K562 (cell line): ENCODE measurements at regions not wholly inside any gene's neighbourhood (a gene's known extent, or its start where the extent isn't known, plus 50 kb on each side); places are given as distances from the start of the nearest gene placed in this dataset.

Experiments
- ATAC-seq: fragments of 200-7000 bp; cut with Tn5 transposase; 3 replicates; pipeline ENCODE4 v1.9.1; 2020; ENCODE audit warnings: moderate library complexity
- BruUV-seq: library from RNA; stranded (reverse); fragments of 400-500 nt; replicated peaks from 2 replicates; lab custom pipeline; 2021; lab: Mats Ljungman, UMichigan
- CTCF ChIA-PET: fragments of 300-600 bp; formaldehyde crosslinking; extraction: SDS; loops from one replicate; lab custom pipeline; 2021; ENCODE audit warnings: low intra/inter-chr PET ratio; lab: Yijun Ruan, JAX
- POLR2A ChIA-PET: fragments of 300-600, 350-650 bp; sonication (Branson Sonifier 250); formaldehyde crosslinking; extraction: SDS; loops from one replicate; lab custom pipeline; 2021; ENCODE audit warnings: antibody characterized with exemption, inconsistent platforms; lab: Yijun Ruan, JAX
- DNase-seq, 4 experiments: peaks; one replicate each; pipeline versions ENCODE4 v3.0.0 to v3.0.0-alpha.2; 2011 to 2018; ENCODE audit warnings: low spot score in 3 of 4, mixed read lengths in 3 of 4; ENCODE audit errors: extremely low read depth in 1 of 4
- FAIRE-seq: peaks from 2 replicates; lab custom pipeline; 2011; peaks lifted over from hg19 to GRCh38; lab: Jason Lieb, UNC
- H2AFZ ChIP-seq: 2 replicates; pipeline ENCODE4 v1.6.0; 2011; ENCODE audit warnings: low read depth, low read length, control low read depth, inconsistent platforms
- H3K27ac ChIP-seq: fragments of 200-600 bp; 3 replicates; pipeline ENCODE4 v1.8.0; 2011; ENCODE audit warnings: low read depth, mild to moderate bottlenecking, control low read depth, inconsistent platforms, low read length, moderate library complexity, mixed read lengths; ENCODE audit errors: extremely low read depth
- H3K27me3 ChIP-seq, 2 experiments: fragments of 300-600 bp in 1 of 2; 2 replicates in 1 of 2; 3 replicates in 1 of 2; pipeline versions ENCODE4 v1.6.0 to v1.8.0; 2011; ENCODE audit warnings: inconsistent platforms in 2 of 2, low read length in 2 of 2, mild to moderate bottlenecking in 1 of 2, mixed read lengths in 1 of 2, moderate library complexity in 1 of 2; ENCODE audit not compliant: control insufficient read depth in 2 of 2, insufficient read depth in 2 of 2
- H3K36me3 ChIP-seq: fragments of 300-600 bp; 3 replicates; pipeline ENCODE4 v1.8.0; 2011; ENCODE audit warnings: mild to moderate bottlenecking, low read length, inconsistent platforms; ENCODE audit not compliant: control insufficient read depth, insufficient read depth
- H3K4me1 ChIP-seq, 2 experiments: fragments of 200-600 bp in 1 of 2; replicated peaks in 1 of 2; 2 replicates in 1 of 2; 3 replicates in 1 of 2; pipeline versions ENCODE4 v1.5.1 to v1.8.0; 2011; ENCODE audit warnings: inconsistent platforms in 2 of 2, low read length in 2 of 2, mild to moderate bottlenecking in 1 of 2, mixed read lengths in 1 of 2, moderate library complexity in 1 of 2; ENCODE audit not compliant: control insufficient read depth in 2 of 2, insufficient read depth in 2 of 2
- H3K4me2 ChIP-seq: 2 replicates; pipeline ENCODE4 v1.6.1; 2011; ENCODE audit warnings: low read length, control low read depth, inconsistent platforms, mixed read lengths; ENCODE audit not compliant: insufficient read depth
- H3K4me3 ChIP-seq: fragments of 200-600 bp; sonication (generic), shearing (Covaris generic); 2 replicates; pipeline ENCODE4 v1.5.1; 2016; ENCODE audit warnings: control low read depth, inconsistent platforms
- H3K79me2 ChIP-seq: fragments of 200-600 bp; 3 replicates; pipeline ENCODE4 v1.8.0; 2011; ENCODE audit warnings: low read length, inconsistent platforms; ENCODE audit not compliant: control insufficient read depth, insufficient read depth
- H3K9ac ChIP-seq, 2 experiments: 2 replicates each; pipeline versions ENCODE4 v1.6.0 to v1.6.1; 2011; ENCODE audit warnings: low read depth in 2 of 2, low read length in 2 of 2, control low read depth in 1 of 2, inconsistent platforms in 1 of 2, mild to moderate bottlenecking in 1 of 2, mixed read lengths in 1 of 2; ENCODE audit not compliant: insufficient read depth in 1 of 2
- H3K9me1 ChIP-seq: one replicate; pipeline ENCODE4 v1.6.0; 2011; ENCODE audit warnings: inconsistent platforms, mild to moderate bottlenecking, low read length, moderate library complexity; ENCODE audit not compliant: control insufficient read depth, insufficient read depth
- H3K9me3 ChIP-seq: replicated peaks from 2 replicates; pipeline ENCODE4 v1.5.1; 2011; ENCODE audit warnings: low read depth, low read length, inconsistent platforms; ENCODE audit not compliant: control insufficient read depth, insufficient read depth
- H4K20me1 ChIP-seq: replicated peaks from 2 replicates; pipeline ENCODE4 v1.6.1; 2011; ENCODE audit warnings: low read length, inconsistent platforms, mixed read lengths; ENCODE audit not compliant: control insufficient read depth, insufficient read depth
- ARID1B ChIP-seq: fragments of 450-650 bp; IDR thresholded peaks from 2 replicates; pipeline ENCODE4 v1.6.1; 2016; ENCODE audit warnings: antibody characterized with exemption, mild to moderate bottlenecking, inconsistent platforms
- ESRRB ChIP-seq: fragments of 250-450 bp; sonication (Bioruptor Pico); IDR thresholded peaks from 2 replicates; pipeline ENCODE4 v1.5.0; 2020; ENCODE audit warnings: mild to moderate bottlenecking, moderate library complexity, borderline replicate concordance
- GATAD2A ChIP-seq: fragments of 450-650 bp; IDR thresholded peaks from 2 replicates; pipeline ENCODE4 v1.6.1; 2017
- MEF2A ChIP-seq: IDR thresholded peaks from 2 replicates; pipeline ENCODE4 v1.6.1; 2011; ENCODE audit warnings: low read depth, mild to moderate bottlenecking, low read length, moderate library complexity; ENCODE audit not compliant: control insufficient read depth
- MXD1 ChIP-seq: fragments of 250-450 bp; sonication (Bioruptor Pico); IDR thresholded peaks from 2 replicates; pipeline ENCODE4 v1.8.0; 2021; ENCODE audit warnings: borderline replicate concordance, mild to moderate bottlenecking, moderate library complexity; ENCODE audit not compliant: poor library complexity, severe bottlenecking
- NCOA2 ChIP-seq, 2 experiments: fragments of 450-650 bp; IDR thresholded peaks; 2 replicates each; pipeline ENCODE4 v1.6.1; 2018; ENCODE audit warnings: mild to moderate bottlenecking in 2 of 2, moderate library complexity in 1 of 2; ENCODE audit not compliant: partially characterized antibody in 2 of 2
- PTTG1 ChIP-seq: fragments of 450-650 bp; IDR thresholded peaks from 2 replicates; pipeline ENCODE4 v1.6.1; 2016; ENCODE audit warnings: low read depth, mild to moderate bottlenecking, missing genetic modification characterization, missing compliant biosample characterization
- SRF ChIP-seq, 2 experiments: fragments of 250-450, 450-650 bp in 1 of 2; sonication (Bioruptor Pico) in 1 of 2; sonication (generic) in 1 of 2; formaldehyde crosslinking; IDR thresholded peaks; 2 replicates each; pipeline versions ENCODE4 v1.5.0 to v1.5.1; 2020 to 2022; ENCODE audit warnings: mild to moderate bottlenecking in 1 of 2, missing genetic modification reagents in 1 of 2
- TAF15 ChIP-seq: fragments of 200-400 bp; formaldehyde crosslinking; IDR thresholded peaks from 2 replicates; pipeline ENCODE4 v1.6.1; 2017; ENCODE audit warnings: mild to moderate bottlenecking, low read depth, low read length, moderate library complexity
- TARDBP ChIP-seq: fragments of 450-650 bp; IDR thresholded peaks from 2 replicates; pipeline ENCODE4 v1.6.1; 2016
- TEAD1 ChIP-seq, 2 experiments: fragments of 450-650 bp in 1 of 2; sonication (generic) in 1 of 2; formaldehyde crosslinking; IDR thresholded peaks; 2 replicates each; pipeline versions ENCODE4 v1.4.0 to v1.8.0; 2020 to 2022; ENCODE audit warnings: mild to moderate bottlenecking in 2 of 2, missing genetic modification reagents in 1 of 2
- TFAM ChIP-seq: fragments of 250-450 bp; sonication (Bioruptor Pico); conservative IDR thresholded peaks from 2 replicates; pipeline ENCODE4 v1.5.0; 2021; ENCODE audit warnings: mild to moderate bottlenecking, moderate library complexity
- USF1 ChIP-seq: sonication (generic); formaldehyde crosslinking; IDR thresholded peaks from 2 replicates; pipeline ENCODE4 v1.9.0; 2022; ENCODE audit warnings: mild to moderate bottlenecking, missing genetic modification reagents
- XRCC3 ChIP-seq: fragments of 450-650 bp; IDR thresholded peaks from 2 replicates; pipeline ENCODE4 v1.6.1; 2017; ENCODE audit warnings: mild to moderate bottlenecking, moderate library complexity
- XRCC4 ChIP-seq: IDR thresholded peaks from one replicate; pipeline ENCODE4 v1.6.1; 2011; ENCODE audit not compliant: insufficient read depth, insufficient read length; ENCODE audit errors: extremely low read depth
- ZNF316 ChIP-seq: fragments of 450-650 bp; IDR thresholded peaks from 2 replicates; pipeline ENCODE4 v1.6.1; 2016
- ZZZ3 ChIP-seq: fragments of 450-650 bp; IDR thresholded peaks from 2 replicates; pipeline ENCODE4 v1.6.1; 2016; ENCODE audit warnings: antibody characterized with exemption, mild to moderate bottlenecking, moderate library complexity
- WGBS: fragments of 100-300 bp; shearing (Covaris generic); methylation state at CpG from one replicate; pipeline ENCODE4 v1.1.6; 2016; ENCODE audit warnings: low coverage, mixed read lengths; ENCODE audit not compliant: insufficient coverage; ENCODE audit errors: missing lambda C conversion rate; 5-methylcytosine and 5-hydroxymethylcytosine counted together
- in situ Hi-C: fragments of 300-500 bp; cut with MboI; formaldehyde crosslinking; loops from 4 replicates; pipeline ENCODE4 v1.15.0; 2018; ENCODE audit warnings: inconsistent platforms, mixed read lengths
- intact Hi-C: fragments of 100-400 bp; cut with micrococcal nuclease; formaldehyde crosslinking; loops from 2 replicates; pipeline ENCODE4 v1.14.2; 2022

GRCh38 chr7:136146925-136147324 is 169.8 kb upstream of the MTPN start:
- Histone ChIP-seq H3K27me3 (no peaks in the 10 kb centered on the region), H3K4me1 (peaks cover 0 to 6% of the 10 kb centered on the region in 2 experiments; a peak in 3 of 5 replicates), H2AFZ (no peak overlapping the region), H3K9me3 (no peaks in the 10 kb centered on the region), H3K27ac (no peak overlapping the region), H3K79me2 (no peaks in the 10 kb centered on the region; the same call in 2 of the 3 replicates), H3K9ac (no peak overlapping the region), H4K20me1 (no peaks in the 10 kb centered on the region), H3K4me3 (no peak overlapping the region), H3K4me2 (no peak overlapping the region), H3K9me1 (no peaks in the 10 kb centered on the region), H3K36me3 (no peaks in the 10 kb centered on the region)
- intact Hi-C loops (no loop called here), in situ Hi-C loops (no loop called here)
- TF ChIP-seq ESRRB (CRISPR knock-in tag) = no peak
- TF ChIP-seq PTTG1 (tag) = no peak
- no peak for TF ChIP-seq MEF2A
- no peak for TF ChIP-seq XRCC4
- TF ChIP-seq TARDBP = no peak
- no peak for TF ChIP-seq ARID1B
- no peak for TF ChIP-seq TAF15
- no peak for TF ChIP-seq TFAM (CRISPR knock-in tag)
- TF ChIP-seq NCOA2 (IDR thresholded peaks at IDR 0.05; ENCODE audit: partially characterized antibody in 2 of 2) = no peak
- TF ChIP-seq GATAD2A = no peak
- no peak for TF ChIP-seq USF1 (CRISPR knock-in tag)
- no peak for TF ChIP-seq XRCC3
- no peak for TF ChIP-seq ZZZ3
- no peak for TF ChIP-seq SRF (CRISPR knock-in tag; IDR thresholded peaks at IDR 0.05)
- TF ChIP-seq TEAD1 (CRISPR knock-in tag; IDR thresholded peaks at IDR 0.05) = no peak
- TF ChIP-seq ZNF316 = no peak
- TF ChIP-seq MXD1 (CRISPR knock-in tag) = no peak
- FAIRE-seq (no peak), DNase-seq (no peak), ATAC-seq (no peak)
- no TSS peak for BruUV-seq
- ChIA-PET CTCF (no interaction called here), POLR2A (no interaction called here)
- WGBS = 76% methylated on average over 1 of the region's 1 CpG
